GM12878 (cell line): ENCODE measurements at regions not wholly inside any gene's neighbourhood (a gene's known extent, or its start where the extent isn't known, plus 50 kb on each side); places are given as distances from the start of the nearest gene placed in this dataset.

Source experiments
- ATAC-seq: fragments of 200-7000 bp; cut with Tn5 transposase; 3 replicates; pipeline ENCODE4 v1.9.1; 2020; ENCODE audit warnings: mild to moderate bottlenecking, moderate library complexity
- BruUV-seq: library from RNA; stranded (reverse); fragments of 400-500 nt; replicated peaks from 2 replicates; lab custom pipeline; 2021; lab: Mats Ljungman, UMichigan
- CTCF ChIA-PET: fragments of 300-600 bp; sonication (Branson Sonifier 250); formaldehyde crosslinking; extraction: SDS; loops from one replicate; lab custom pipeline; 2021; ENCODE audit warnings: inconsistent platforms; lab: Yijun Ruan, JAX
- POLR2A ChIA-PET: fragments of 350-600 bp; formaldehyde crosslinking; extraction: SDS; loops from one replicate; lab custom pipeline; 2021; ENCODE audit warnings: inconsistent platforms; lab: Charles Lee
- RAD21 ChIA-PET: fragments of 300-600 bp; sonication (Branson Sonifier 250); formaldehyde crosslinking; loops from one replicate; lab custom pipeline; 2023; ENCODE audit warnings: antibody characterized with exemption; ENCODE audit not compliant: unreplicated experiment; lab: Charles Lee
- SMC1A ChIA-PET: fragments of 300-600 bp; sonication (Branson Sonifier 250); formaldehyde crosslinking; loops from one replicate; lab custom pipeline; 2023; ENCODE audit not compliant: unreplicated experiment, uncharacterized antibody; lab: Charles Lee
- DNase-seq: peaks from one replicate; pipeline ENCODE4 v3.0.0-alpha.2; 2011; ENCODE audit warnings: low read depth, low spot score
- FAIRE-seq: peaks from 3 replicates; lab custom pipeline; 2011; peaks lifted over from hg19 to GRCh38; lab: Jason Lieb, UNC
- H2AFZ ChIP-seq: 2 replicates; pipeline ENCODE4 v1.6.0; 2011; ENCODE audit warnings: low read depth, low read length, control low read depth; ENCODE audit not compliant: control insufficient read depth
- H3K27ac ChIP-seq: 2 replicates; pipeline ENCODE4 v1.5.1; 2011; ENCODE audit warnings: control low read depth; ENCODE audit not compliant: control insufficient read depth, insufficient read depth
- H3K27me3 ChIP-seq, 2 experiments: replicated peaks in 1 of 2; 2 replicates each; pipeline versions ENCODE4 v1.6.0 to v1.6.1; 2011; ENCODE audit warnings: low read length in 1 of 2; ENCODE audit not compliant: control insufficient read depth in 2 of 2, insufficient read depth in 2 of 2
- H3K36me3 ChIP-seq, 2 experiments: 2 replicates each; pipeline ENCODE4 v1.5.1; 2011; ENCODE audit warnings: low read length in 1 of 2; ENCODE audit not compliant: control insufficient read depth in 2 of 2, insufficient read depth in 2 of 2
- H3K4me1 ChIP-seq: 2 replicates; pipeline ENCODE4 v1.6.1; 2011; ENCODE audit warnings: mild to moderate bottlenecking, low read length, moderate library complexity, mixed read lengths; ENCODE audit not compliant: control insufficient read depth, insufficient read depth
- H3K4me2 ChIP-seq: 2 replicates; pipeline ENCODE4 v1.6.0; 2011; ENCODE audit warnings: control low read depth; ENCODE audit not compliant: control insufficient read depth, insufficient read depth
- H3K4me3 ChIP-seq: fragments of 200-600 bp; sonication (generic); 2 replicates; pipeline ENCODE4 v1.5.1; 2016
- H3K79me2 ChIP-seq: 2 replicates; pipeline ENCODE4 v1.6.0; 2011; ENCODE audit warnings: low read length; ENCODE audit not compliant: control insufficient read depth, insufficient read depth
- H3K9ac ChIP-seq: 2 replicates; pipeline ENCODE4 v1.8.0; 2011; ENCODE audit warnings: low read length, control low read depth, mixed read lengths; ENCODE audit not compliant: control insufficient read depth, insufficient read depth
- H3K9me3 ChIP-seq: replicated peaks from 3 replicates; pipeline ENCODE4 v1.5.1; 2011; ENCODE audit warnings: mild to moderate bottlenecking, low read length; ENCODE audit not compliant: control insufficient read depth, insufficient read depth
- H4K20me1 ChIP-seq: 2 replicates; pipeline ENCODE4 v1.6.0; 2011; ENCODE audit not compliant: control insufficient read depth, insufficient read depth
- BCL3 ChIP-seq: IDR thresholded peaks from 2 replicates; pipeline ENCODE4 v1.6.1; 2011; ENCODE audit warnings: borderline replicate concordance, low read depth, mild to moderate bottlenecking, moderate library complexity, low read length; ENCODE audit not compliant: insufficient read depth, poor library complexity, severe bottlenecking
- DPF2 ChIP-seq: fragments of 450-650 bp; IDR thresholded peaks from 2 replicates; pipeline ENCODE4 v1.6.1; 2017; ENCODE audit warnings: mild to moderate bottlenecking
- JUND ChIP-seq: IDR thresholded peaks from 2 replicates; pipeline ENCODE4 v1.6.1; 2012; ENCODE audit warnings: low read depth, mild to moderate bottlenecking, low read length, improper control_type of control experiment, moderate library complexity
- MTA3 ChIP-seq: IDR thresholded peaks from 2 replicates; pipeline ENCODE4 v1.6.1; 2012; ENCODE audit warnings: low read length, inconsistent platforms, borderline replicate concordance
- NRF1 ChIP-seq: conservative IDR thresholded peaks from 2 replicates; pipeline ENCODE4 v1.6.1; 2011; ENCODE audit warnings: mild to moderate bottlenecking, low read depth, low read length, improper control_type of control experiment
- RUNX3 ChIP-seq: IDR thresholded peaks from 2 replicates; pipeline ENCODE4 v1.6.1; 2012; ENCODE audit warnings: low read length, inconsistent platforms
- ZBTB40 ChIP-seq: fragments of 450-650 bp; IDR thresholded peaks from 2 replicates; pipeline ENCODE4 v1.6.1; 2016; ENCODE audit warnings: mild to moderate bottlenecking, moderate library complexity, borderline replicate concordance
- WGBS: methylation state at CpG from one replicate; pipeline ENCODE4 v1.1.6; 2016; ENCODE audit warnings: low lambda C conversion rate; ENCODE audit not compliant: insufficient replicate concordance, insufficient coverage; ENCODE audit errors: missing lambda C conversion rate; 5-methylcytosine and 5-hydroxymethylcytosine counted together
- in situ Hi-C: fragments of 300-500 bp; cut with MboI; formaldehyde crosslinking; loops from 9 replicates; pipeline ENCODE4 v1.14.3; 2018; ENCODE audit warnings: mixed read lengths
- intact Hi-C: fragments of 100-400 bp; cut with micrococcal nuclease; formaldehyde crosslinking; loops from one replicate; pipeline ENCODE4 v1.14.2; 2022; ENCODE audit not compliant: unreplicated experiment
- TF ChIP-seq, protein P1 (sequence below): IDR thresholded peaks from 2 replicates; pipeline ENCODE4 v1.6.1; 2012; ENCODE audit warnings: improper control_type of control experiment, low read depth, low read length; ENCODE audit not compliant: insufficient replicate concordance
- TF ChIP-seq, protein P2 (sequence below): fragments of 450-650 bp; IDR thresholded peaks from 2 replicates; pipeline ENCODE4 v1.6.1; 2017; ENCODE audit warnings: mild to moderate bottlenecking, moderate library complexity

GRCh38 chr9:119951090-119951489, 581.9 kb upstream of the BRINP1 start:
- H3K4me2 ChIP-seq, result no peak overlapping the region
- BruUV-seq, result no TSS peak
- H3K27ac ChIP-seq, result no peak overlapping the region
- FAIRE-seq, result no peak
- SMC1A ChIA-PET, result no interaction called here
- no peak overlapping the region for H3K9ac ChIP-seq
- no peak for DNase-seq
- peaks cover 0 to 11% of the 10 kb centered on the region in 2 experiments; a peak in 2 of 4 replicates for H3K27me3 ChIP-seq
- intact Hi-C loops (no loop called here), in situ Hi-C loops (no loop called here)
- no peak for ATAC-seq
- RAD21 ChIA-PET, result no interaction called here
- H3K36me3 ChIP-seq, result no peaks in the 10 kb centered on the region
- POLR2A ChIA-PET, result no interaction called here
- no peak overlapping the region for H2AFZ ChIP-seq
- CTCF ChIA-PET, result interaction anchor here (2.2 kb wide), 1 partner anchor 17 kb away, joined by 6 read pairs; no protein-coding TSS in a partner anchor
- no peak overlapping the region for H3K4me3 ChIP-seq
- WGBS, result 0% methylated on average over 1 of the region's 1 CpG
- H3K4me1 ChIP-seq, result no peaks in the 10 kb centered on the region
- H3K9me3 ChIP-seq, result no peaks in the 10 kb centered on the region
- no peaks in the 10 kb centered on the region for H3K79me2 ChIP-seq
- H4K20me1 ChIP-seq, result no peaks in the 10 kb centered on the region
- TF ChIP-seq, protein P1, sequence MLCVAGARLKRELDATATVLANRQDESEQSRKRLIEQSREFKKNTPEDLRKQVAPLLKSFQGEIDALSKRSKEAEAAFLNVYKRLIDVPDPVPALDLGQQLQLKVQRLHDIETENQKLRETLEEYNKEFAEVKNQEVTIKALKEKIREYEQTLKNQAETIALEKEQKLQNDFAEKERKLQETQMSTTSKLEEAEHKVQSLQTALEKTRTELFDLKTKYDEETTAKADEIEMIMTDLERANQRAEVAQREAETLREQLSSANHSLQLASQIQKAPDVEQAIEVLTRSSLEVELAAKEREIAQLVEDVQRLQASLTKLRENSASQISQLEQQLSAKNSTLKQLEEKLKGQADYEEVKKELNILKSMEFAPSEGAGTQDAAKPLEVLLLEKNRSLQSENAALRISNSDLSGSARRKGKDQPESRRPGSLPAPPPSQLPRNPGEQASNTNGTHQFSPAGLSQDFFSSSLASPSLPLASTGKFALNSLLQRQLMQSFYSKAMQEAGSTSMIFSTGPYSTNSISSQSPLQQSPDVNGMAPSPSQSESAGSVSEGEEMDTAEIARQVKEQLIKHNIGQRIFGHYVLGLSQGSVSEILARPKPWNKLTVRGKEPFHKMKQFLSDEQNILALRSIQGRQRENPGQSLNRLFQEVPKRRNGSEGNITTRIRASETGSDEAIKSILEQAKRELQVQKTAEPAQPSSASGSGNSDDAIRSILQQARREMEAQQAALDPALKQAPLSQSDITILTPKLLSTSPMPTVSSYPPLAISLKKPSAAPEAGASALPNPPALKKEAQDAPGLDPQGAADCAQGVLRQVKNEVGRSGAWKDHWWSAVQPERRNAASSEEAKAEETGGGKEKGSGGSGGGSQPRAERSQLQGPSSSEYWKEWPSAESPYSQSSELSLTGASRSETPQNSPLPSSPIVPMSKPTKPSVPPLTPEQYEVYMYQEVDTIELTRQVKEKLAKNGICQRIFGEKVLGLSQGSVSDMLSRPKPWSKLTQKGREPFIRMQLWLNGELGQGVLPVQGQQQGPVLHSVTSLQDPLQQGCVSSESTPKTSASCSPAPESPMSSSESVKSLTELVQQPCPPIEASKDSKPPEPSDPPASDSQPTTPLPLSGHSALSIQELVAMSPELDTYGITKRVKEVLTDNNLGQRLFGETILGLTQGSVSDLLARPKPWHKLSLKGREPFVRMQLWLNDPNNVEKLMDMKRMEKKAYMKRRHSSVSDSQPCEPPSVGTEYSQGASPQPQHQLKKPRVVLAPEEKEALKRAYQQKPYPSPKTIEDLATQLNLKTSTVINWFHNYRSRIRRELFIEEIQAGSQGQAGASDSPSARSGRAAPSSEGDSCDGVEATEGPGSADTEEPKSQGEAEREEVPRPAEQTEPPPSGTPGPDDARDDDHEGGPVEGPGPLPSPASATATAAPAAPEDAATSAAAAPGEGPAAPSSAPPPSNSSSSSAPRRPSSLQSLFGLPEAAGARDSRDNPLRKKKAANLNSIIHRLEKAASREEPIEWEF, result no peak
- TF ChIP-seq, protein P2, sequence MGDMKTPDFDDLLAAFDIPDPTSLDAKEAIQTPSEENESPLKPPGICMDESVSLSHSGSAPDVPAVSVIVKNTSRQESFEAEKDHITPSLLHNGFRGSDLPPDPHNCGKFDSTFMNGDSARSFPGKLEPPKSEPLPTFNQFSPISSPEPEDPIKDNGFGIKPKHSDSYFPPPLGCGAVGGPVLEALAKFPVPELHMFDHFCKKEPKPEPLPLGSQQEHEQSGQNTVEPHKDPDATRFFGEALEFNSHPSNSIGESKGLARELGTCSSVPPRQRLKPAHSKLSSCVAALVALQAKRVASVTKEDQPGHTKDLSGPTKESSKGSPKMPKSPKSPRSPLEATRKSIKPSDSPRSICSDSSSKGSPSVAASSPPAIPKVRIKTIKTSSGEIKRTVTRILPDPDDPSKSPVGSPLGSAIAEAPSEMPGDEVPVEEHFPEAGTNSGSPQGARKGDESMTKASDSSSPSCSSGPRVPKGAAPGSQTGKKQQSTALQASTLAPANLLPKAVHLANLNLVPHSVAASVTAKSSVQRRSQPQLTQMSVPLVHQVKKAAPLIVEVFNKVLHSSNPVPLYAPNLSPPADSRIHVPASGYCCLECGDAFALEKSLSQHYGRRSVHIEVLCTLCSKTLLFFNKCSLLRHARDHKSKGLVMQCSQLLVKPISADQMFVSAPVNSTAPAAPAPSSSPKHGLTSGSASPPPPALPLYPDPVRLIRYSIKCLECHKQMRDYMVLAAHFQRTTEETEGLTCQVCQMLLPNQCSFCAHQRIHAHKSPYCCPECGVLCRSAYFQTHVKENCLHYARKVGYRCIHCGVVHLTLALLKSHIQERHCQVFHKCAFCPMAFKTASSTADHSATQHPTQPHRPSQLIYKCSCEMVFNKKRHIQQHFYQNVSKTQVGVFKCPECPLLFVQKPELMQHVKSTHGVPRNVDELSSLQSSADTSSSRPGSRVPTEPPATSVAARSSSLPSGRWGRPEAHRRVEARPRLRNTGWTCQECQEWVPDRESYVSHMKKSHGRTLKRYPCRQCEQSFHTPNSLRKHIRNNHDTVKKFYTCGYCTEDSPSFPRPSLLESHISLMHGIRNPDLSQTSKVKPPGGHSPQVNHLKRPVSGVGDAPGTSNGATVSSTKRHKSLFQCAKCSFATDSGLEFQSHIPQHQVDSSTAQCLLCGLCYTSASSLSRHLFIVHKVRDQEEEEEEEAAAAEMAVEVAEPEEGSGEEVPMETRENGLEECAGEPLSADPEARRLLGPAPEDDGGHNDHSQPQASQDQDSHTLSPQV, result no peak
- TF ChIP-seq NRF1 (no peak), ZBTB40 (no peak), DPF2 (no peak), BCL3 (no peak), MTA3 (no peak), RUNX3 (no peak), JUND (no peak)
